ENCODE measurements at regions not wholly inside any gene's neighbourhood (a gene's known extent, or its start where the extent isn't known, plus 50 kb on each side); places are given as distances from the start of the nearest gene placed in this dataset.
A peak's percentile ranks its signal among the peaks of the same experiment; 100 is the strongest.

- no peak for TF ChIP-seq ZFX (IDR thresholded peaks at IDR 0.05)
- TF ChIP-seq CTCF (conservative IDR thresholded peaks at IDR 0.05): no peak
- no peak overlapping the region for H3K27ac ChIP-seq
These were observed 176.5 kb downstream of the RBM43 start for GRCh38 chr2:151085181-151085611.

GRCh38 chr2:151083856-151084795 is 177.5 kb downstream of the RBM43 start:
- TF ChIP-seq ZFX (IDR thresholded peaks at IDR 0.05): no peak
- no peak for TF ChIP-seq CTCF (conservative IDR thresholded peaks at IDR 0.05)
- no peak overlapping the region for H3K27ac ChIP-seq

GRCh38 chr2:151078889-151079288 is 182.8 kb downstream of the RBM43 start:
- TF ChIP-seq ZFX (IDR thresholded peaks at IDR 0.05): no peak
- no peak for TF ChIP-seq CTCF (conservative IDR thresholded peaks at IDR 0.05)
- no peak overlapping the region for H3K27ac ChIP-seq

- no peak for TF ChIP-seq CTCF (conservative IDR thresholded peaks at IDR 0.05)
- TF ChIP-seq ZFX (IDR thresholded peaks at IDR 0.05): no peak
These were observed 189.8 kb downstream of the RBM43 start for GRCh38 chr2:151071906-151072305.

GRCh38 chr2:151071382-151071781 is 190.3 kb downstream of the RBM43 start:
- H3K27ac ChIP-seq: no peak overlapping the region
- no peak for TF ChIP-seq ZFX (IDR thresholded peaks at IDR 0.05)
- TF ChIP-seq CTCF (conservative IDR thresholded peaks at IDR 0.05): peak; percentile 52

More at GRCh38 chr2:151071906-151072305, 189.8 kb downstream of the RBM43 start:
- no peak overlapping the region for H3K27ac ChIP-seq

- H3K27ac ChIP-seq: no peak overlapping the region
- TF ChIP-seq ZFX (IDR thresholded peaks at IDR 0.05) (no peak), CTCF (conservative IDR thresholded peaks at IDR 0.05) (no peak)
These were observed 191.4 kb downstream of the RBM43 start for GRCh38 chr2:151070253-151070652.

GRCh38 chr2:151067658-151068369 is 193.8 kb downstream of the RBM43 start:
- TF ChIP-seq ZFX (IDR thresholded peaks at IDR 0.05): no peak
- no peak for TF ChIP-seq CTCF (conservative IDR thresholded peaks at IDR 0.05)
- no peak overlapping the region for H3K27ac ChIP-seq
